AG04450 (cell line): ENCODE measurements at regions not wholly inside any gene's neighbourhood (a gene's known extent, or its start where the extent isn't known, plus 50 kb on each side); places are given as distances from the start of the nearest gene placed in this dataset.

Experiments used
- CTCF ChIA-PET: fragments of 300-600, 350-600 bp; formaldehyde crosslinking; extraction: SDS; loops from one replicate; lab custom pipeline; 2022; ENCODE audit warnings: antibody characterized with exemption, inconsistent platforms; lab: Charles Lee
- POLR2A ChIA-PET: fragments of 350-600 bp; formaldehyde crosslinking; extraction: SDS; loops from one replicate; lab custom pipeline; 2021; ENCODE audit warnings: antibody characterized with exemption, inconsistent platforms; lab: Yijun Ruan, JAX
- DNase-seq: peaks from one replicate; pipeline ENCODE4 v3.0.0-alpha.2; 2011; ENCODE audit warnings: low read depth, low spot score
- H3K27ac ChIP-seq: one replicate; pipeline ENCODE4 v1.5.1; 2012; ENCODE audit warnings: low read depth, low read length, control low read depth
- H3K27me3 ChIP-seq: one replicate; pipeline ENCODE4 v1.6.0; 2012; ENCODE audit warnings: low read length; ENCODE audit not compliant: control insufficient read depth, insufficient read depth
- H3K4me3 ChIP-seq: 2 replicates; pipeline ENCODE4 v1.5.1; 2011; ENCODE audit warnings: mild to moderate bottlenecking, low read depth, low read length, control low read depth
- H3K9me3 ChIP-seq: 2 replicates; pipeline ENCODE4 v1.5.1; 2012; ENCODE audit warnings: low read length; ENCODE audit not compliant: control insufficient read depth, insufficient read depth
- CTCF ChIP-seq: IDR thresholded peaks from 2 replicates; pipeline ENCODE4 v1.5.1; 2011; ENCODE audit warnings: low read depth, low read length, control low read depth, inconsistent platforms

GRCh38 chr2:225999692-226000091 is 600.2 kb downstream of the NYAP2 start:
- ChIA-PET POLR2A (no interaction called here), CTCF (no interaction called here)
- no peaks in the 10 kb centered on the region for H3K9me3 ChIP-seq
- no peak for DNase-seq
- no peaks in the 10 kb centered on the region for H3K27me3 ChIP-seq
- no peak for TF ChIP-seq CTCF
- no peak overlapping the region for H3K4me3 ChIP-seq
- no peak overlapping the region for H3K27ac ChIP-seq

- Histone ChIP-seq H3K9me3 (no peaks in the 10 kb centered on the region), H3K27me3 (no peaks in the 10 kb centered on the region), H3K27ac (no peak overlapping the region), H3K4me3 (no peak overlapping the region)
- no peak for DNase-seq
- ChIA-PET POLR2A (interaction anchor here (1.3 kb wide), 1 partner anchor 33 kb away, joined by 7 read pairs; no protein-coding TSS in a partner anchor), CTCF (no interaction called here)
- TF ChIP-seq CTCF = no peak
These were observed 599.1 kb downstream of the NYAP2 start for GRCh38 chr2:225998653-225999052.

- ChIA-PET CTCF (interaction anchor here (0.6 kb wide), 1 partner anchor 654 kb away, joined by 3 read pairs; no protein-coding TSS in a partner anchor), POLR2A (interaction anchor here (1.3 kb wide), 1 partner anchor 33 kb away, joined by 7 read pairs; no protein-coding TSS in a partner anchor)
- no peak overlapping the region for H3K4me3 ChIP-seq
- H3K27me3 ChIP-seq = no peaks in the 10 kb centered on the region
- no peak for DNase-seq
- no peaks in the 10 kb centered on the region for H3K9me3 ChIP-seq
- TF ChIP-seq CTCF = no peak
- H3K27ac ChIP-seq = no peak overlapping the region
These were observed 598.6 kb downstream of the NYAP2 start for GRCh38 chr2:225998116-225998515.

- ChIA-PET CTCF (interaction anchor here (0.8 kb wide), 1 partner anchor 11 kb away, joined by 3 read pairs; no protein-coding TSS in a partner anchor), POLR2A (no interaction called here)
These were observed 596.9 kb downstream of the NYAP2 start for GRCh38 chr2:225996462-225996828.

More at GRCh38 chr2:225996462-225996828, 596.9 kb downstream of the NYAP2 start:
- Histone ChIP-seq H3K9me3 (no peaks in the 10 kb centered on the region), H3K27ac (no peak overlapping the region), H3K27me3 (no peaks in the 10 kb centered on the region), H3K4me3 (no peak overlapping the region)
- no peak for TF ChIP-seq CTCF
- no peak for DNase-seq
